Suppressor macrophage (primary cell): ENCODE measurements at regions not wholly inside any gene's neighbourhood (a gene's known extent, or its start where the extent isn't known, plus 50 kb on each side); places are given as distances from the start of the nearest gene placed in this dataset.
A peak's percentile ranks its signal among the peaks of the same experiment; 100 is the strongest.

Experiments used
- DNase-seq, 4 experiments: peaks; one replicate each; pipeline ENCODE4 v3.0.0-alpha.2; 2020 to 2022

GRCh38 chr7:156002362-156003066, 190.3 kb upstream of the SHH start:
- no peak for DNase-seq

GRCh38 chr7:156001496-156002260, 189.4 kb upstream of the SHH start:
- peak; percentile 5 to 40 (median 26) for DNase-seq

GRCh38 chr7:156000601-156001396, 188.5 kb upstream of the SHH start:
- DNase-seq: peak in 3 of 4 experiments; percentile 11 to 24 (median 17)

GRCh38 chr7:155999631-156000489, 187.6 kb upstream of the SHH start:
- DNase-seq: no peak

GRCh38 chr7:155998766-155999630, 186.7 kb upstream of the SHH start:
- no peak for DNase-seq

GRCh38 chr7:155998328-155998691, 186.0 kb upstream of the SHH start:
- DNase-seq: no peak

GRCh38 chr7:155997431-155998327, 185.4 kb upstream of the SHH start:
- peak in 1 of 4 experiments; percentile 3 for DNase-seq

- DNase-seq: peak in 2 of 4 experiments; percentile 12 to 24
Measured at GRCh38 chr7:155996718-155997280, 184.5 kb upstream of the SHH start.

- DNase-seq: peak in 3 of 4 experiments; percentile 3 to 20 (median 6)
Measured at GRCh38 chr7:155995183-155995612, 182.9 kb upstream of the SHH start.

GRCh38 chr7:155994279-155994811, 182.1 kb upstream of the SHH start:
- DNase-seq: no peak

GRCh38 chr7:155993420-155994278, 181.4 kb upstream of the SHH start:
- no peak for DNase-seq

GRCh38 chr7:155992974-155993373, 180.7 kb upstream of the SHH start:
- DNase-seq: no peak

- no peak for DNase-seq
Measured at GRCh38 chr7:155992538-155992937, 180.3 kb upstream of the SHH start.

- no peak for DNase-seq
Measured at GRCh38 chr7:155992107-155992506, 179.8 kb upstream of the SHH start.

- no peak for DNase-seq
Measured at GRCh38 chr7:155991470-155991869, 179.2 kb upstream of the SHH start.

GRCh38 chr7:155988416-155988815, 176.2 kb upstream of the SHH start:
- DNase-seq: no peak

GRCh38 chr7:155987681-155988235, 175.5 kb upstream of the SHH start:
- DNase-seq: no peak

- no peak for DNase-seq
Measured at GRCh38 chr7:155986497-155987160, 174.4 kb upstream of the SHH start.
